Stimulated activated CD8-positive, alpha-beta memory T cell treated with anti-CD3 and anti-CD28 coated beads, Interleukin-15, amount 100 ng/mL, for 24 hours (primary cell): ENCODE measurements at regions not wholly inside any gene's neighbourhood (a gene's known extent, or its start where the extent isn't known, plus 50 kb on each side); places are given as distances from the start of the nearest gene placed in this dataset.
"Not testable (repeated sequence)": the region's sequence is repeated elsewhere in the genome, so short reads cannot be mapped to it uniquely, and the experiment has no call there.

Experiments
- DNase-seq: peaks from one replicate; pipeline ENCODE4 v3.0.0-alpha.2; 2020; ENCODE audit warnings: low read depth

- no peak for DNase-seq
Observed at GRCh38 chr6:28658475-28659249, 133.0 kb downstream of the GPX5 start.

- no peak for DNase-seq
Observed at GRCh38 chr6:28659250-28659566, 133.5 kb downstream of the GPX5 start.

DNA sequence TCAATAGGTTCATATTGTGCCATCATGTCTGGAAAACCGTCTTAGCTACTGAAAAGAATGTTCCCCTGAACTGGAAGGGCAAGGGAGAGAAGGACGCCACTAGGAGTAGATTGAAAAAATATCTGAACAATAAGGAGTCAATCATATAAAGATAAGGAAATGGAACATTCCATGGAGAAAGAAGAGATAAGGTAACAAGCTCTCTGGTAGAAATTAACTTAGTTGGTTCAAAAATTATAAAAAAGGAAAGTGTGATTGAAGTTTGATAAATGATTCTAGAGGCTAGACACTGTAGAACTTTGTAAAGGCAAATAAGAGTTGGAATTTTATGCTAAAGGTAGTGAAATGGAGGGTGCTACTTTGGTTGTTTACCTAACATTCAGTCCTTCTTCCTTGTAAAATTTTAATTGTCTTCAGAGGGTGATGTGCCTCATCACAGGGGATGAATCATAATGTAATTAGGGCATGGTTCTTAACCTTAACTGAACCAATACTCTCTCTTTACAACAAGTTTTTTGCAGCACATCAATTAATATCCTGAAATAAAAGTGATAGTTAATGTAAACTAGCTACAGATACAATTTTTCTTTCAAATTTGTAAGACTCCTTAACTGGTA, 135.5 kb downstream of the GPX5 start:
- DNase-seq: no peak

- no peak for DNase-seq
Observed at GRCh38 chr6:28664870-28665396, 139.3 kb downstream of the GPX5 start.

- DNase-seq: no peak
Observed at GRCh38 chr6:28673417-28673786, 147.7 kb downstream of the GPX5 start.

DNA sequence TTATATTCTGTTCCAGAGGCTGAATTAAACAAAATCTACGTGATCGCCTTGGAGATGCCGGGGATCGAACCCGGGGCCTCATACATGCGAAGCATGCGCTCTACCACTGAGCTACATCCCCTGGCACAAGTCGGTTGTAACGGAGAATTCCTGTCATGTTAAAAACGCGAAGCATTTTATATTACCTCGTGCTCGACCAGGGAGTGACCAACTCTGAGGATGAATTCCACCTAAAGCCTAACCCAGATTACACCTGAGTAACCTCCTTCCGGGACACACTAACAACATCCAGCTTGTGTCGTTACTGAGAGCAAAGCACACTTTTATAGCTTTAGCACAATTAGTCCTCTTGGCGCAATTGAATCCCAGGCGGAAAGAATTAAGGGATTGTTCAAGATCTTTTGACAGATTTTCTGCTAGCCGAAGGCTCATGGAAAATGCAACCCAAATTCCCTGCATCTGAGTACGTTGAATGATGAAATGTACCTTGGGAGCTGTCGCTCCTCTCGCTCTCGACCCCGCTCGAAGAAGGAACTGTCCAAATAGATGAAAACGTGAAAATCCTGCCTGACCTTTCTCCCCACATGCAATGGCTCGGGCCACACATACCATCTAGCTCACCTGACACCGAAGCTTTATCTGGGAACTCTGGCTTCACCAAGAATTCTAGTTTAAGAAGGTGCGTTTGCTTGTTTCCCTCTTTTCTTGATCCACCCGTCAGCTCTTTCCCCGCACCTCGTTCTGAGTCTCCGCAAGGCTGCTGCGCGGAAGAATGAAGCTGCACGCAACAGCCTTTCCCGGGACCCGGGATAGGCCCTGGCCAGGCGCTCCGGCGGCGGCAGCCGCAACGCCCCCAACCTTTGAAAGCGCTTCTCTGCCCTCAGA, 148.3 kb downstream of the GPX5 start:
- DNase-seq: peak; percentile 43

- no peak for DNase-seq
Observed at GRCh38 chr6:28675600-28675999, 149.9 kb downstream of the GPX5 start.

GRCh38 chr6:28682542-28682941, 156.9 kb downstream of the GPX5 start:
- DNase-seq: no peak

DNA sequence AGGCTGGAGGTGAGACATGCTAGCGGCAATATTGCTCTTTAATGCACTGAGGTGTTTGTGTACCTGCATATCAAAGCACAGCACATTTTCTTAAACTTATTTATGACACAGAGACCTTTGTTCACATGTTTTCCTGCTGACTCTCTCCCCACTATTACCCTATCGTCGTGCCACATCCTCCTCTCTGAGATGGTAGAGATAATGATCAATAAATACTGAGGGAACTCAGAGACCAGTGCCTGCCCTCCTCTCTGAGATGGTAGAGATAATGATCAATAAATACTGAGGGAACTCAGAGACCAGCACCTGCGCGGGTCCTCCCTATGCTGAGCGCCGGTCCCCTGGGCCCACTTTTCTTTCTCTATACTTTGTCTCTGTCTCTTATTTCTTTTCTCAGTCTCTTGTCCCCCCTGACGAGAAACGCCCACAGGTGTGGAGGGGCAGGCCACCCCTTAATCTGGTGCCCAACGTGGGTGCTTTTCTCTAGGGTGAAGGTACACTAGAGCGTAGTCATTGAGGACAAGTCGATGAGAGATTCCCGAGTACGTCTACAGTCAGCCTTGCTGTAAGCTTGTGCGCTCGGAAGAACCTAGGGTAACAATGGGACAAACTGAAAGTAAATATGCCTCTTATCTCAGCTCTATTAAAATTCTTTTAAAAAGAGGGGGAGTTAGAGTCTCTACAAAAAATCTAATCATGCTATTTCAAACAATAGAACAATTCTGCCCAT, 157.4 kb downstream of the GPX5 start:
- not testable (repeated sequence) for DNase-seq

DNA sequence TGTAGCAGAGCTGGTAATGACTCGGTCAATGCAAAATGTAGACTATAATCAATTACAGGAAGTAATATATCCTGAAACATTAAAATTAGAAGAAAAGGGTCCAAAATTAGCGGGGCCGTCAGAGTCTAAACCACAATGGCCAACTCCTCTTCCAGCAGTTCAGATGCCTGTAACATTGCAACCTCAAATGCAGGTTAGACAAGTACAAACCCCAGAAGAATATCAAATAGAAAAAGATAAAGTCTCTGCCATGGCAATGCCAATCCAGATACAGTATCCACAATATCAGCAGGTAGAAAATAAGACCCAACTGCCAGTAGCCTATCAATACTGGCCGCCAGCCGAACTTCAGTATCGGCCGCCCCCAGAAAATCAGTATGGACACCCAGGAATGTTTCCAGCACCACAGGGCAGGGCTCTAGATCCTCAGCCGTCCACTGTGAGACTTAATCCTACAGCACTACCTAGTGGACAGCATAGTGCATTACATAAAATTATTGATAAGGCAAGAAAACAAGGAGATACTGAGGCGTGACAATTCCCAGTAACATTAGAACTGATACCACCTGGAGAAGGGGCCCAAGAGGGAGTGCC, 158.4 kb downstream of the GPX5 start:
- no peak for DNase-seq

DNA sequence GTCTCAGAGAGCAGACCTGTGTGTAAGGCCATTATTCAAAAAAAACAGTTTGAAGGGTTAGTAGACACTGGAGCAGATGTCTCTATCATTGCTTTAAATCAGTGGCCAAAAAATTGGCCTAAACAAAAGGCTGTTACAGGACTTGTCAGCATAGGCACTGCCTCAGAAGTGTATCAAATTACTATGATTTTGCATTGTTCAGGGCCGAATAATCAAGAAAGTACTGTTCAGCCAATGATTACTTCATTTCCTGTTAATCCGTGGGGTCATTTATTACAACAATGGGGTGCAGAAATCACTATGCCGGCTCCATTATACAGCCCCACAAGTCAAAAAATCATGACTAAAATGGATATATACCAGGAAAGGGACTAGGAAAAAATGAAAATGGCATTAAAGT, 160.3 kb downstream of the GPX5 start:
- DNase-seq: not testable (repeated sequence)

- DNase-seq: not testable (repeated sequence)
Observed at GRCh38 chr6:28686446-28687027, 160.9 kb downstream of the GPX5 start.

DNA sequence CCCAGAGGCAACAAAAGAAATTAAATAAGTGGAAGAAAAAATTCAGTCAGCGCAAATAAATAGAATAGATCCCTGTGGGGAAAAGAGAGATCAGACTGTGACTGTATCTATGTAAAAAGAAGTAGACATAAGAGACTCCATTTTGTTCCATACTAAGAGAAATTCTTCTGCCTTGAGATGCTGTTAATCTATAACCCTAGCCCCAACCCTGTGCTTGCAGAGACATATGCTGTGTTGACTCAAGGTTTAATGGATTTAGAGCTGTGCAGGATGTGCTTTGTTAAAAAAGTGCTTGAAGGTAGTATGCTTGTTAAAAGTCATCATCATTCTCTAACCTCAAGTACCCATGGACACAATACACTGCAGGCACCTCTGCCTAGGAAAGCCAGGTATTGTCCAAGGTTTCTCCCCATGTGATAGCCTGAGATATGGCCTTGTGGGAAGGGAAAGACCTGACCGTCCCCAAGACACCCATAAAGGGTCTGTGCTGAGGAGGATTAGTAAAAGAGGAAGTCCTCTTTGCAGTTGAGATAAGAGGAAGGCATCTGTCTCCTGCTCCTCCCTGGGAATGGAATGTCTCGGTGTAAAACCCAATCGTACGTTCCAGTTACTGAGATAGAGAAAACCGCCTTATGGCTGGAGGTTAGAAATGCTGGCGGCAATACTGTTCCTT, 161.8 kb downstream of the GPX5 start:
- DNase-seq: not testable (repeated sequence)

- DNase-seq: not testable (repeated sequence)
Observed at GRCh38 chr6:28691991-28692390, 166.3 kb downstream of the GPX5 start.

DNA sequence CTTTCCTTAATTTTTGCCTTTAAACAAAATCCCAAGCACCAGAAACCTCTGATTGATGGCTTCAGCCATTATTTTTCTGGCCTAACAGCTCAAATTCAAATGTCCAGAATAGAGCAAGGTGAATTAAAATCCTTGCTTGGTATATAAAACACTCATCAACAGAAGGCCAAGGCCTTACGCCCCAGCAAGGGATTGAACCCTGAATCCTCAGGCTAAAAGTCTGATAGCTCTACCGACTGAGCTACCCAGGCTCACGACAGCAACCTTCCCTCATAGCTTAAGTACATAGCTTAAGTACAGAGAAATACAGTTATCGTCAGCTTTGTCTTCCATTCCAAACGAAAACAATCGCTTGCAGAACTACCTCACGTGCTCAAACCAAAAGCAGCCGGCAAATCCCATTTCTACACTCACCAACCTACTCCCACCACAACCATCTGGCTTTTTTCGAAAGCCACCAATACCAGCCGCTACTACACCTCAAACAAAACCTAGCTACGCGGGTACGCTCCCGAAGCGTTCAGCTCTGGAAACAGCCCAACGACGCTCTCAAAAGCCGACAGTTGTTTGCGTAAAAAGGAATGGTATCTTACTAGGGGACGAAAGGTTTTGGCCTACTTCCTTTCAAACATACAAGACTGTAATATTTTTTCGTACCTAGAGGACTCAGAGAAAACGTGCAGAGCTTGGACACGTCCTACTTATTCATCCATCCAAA, 167.5 kb downstream of the GPX5 start:
- DNase-seq: no peak

DNA sequence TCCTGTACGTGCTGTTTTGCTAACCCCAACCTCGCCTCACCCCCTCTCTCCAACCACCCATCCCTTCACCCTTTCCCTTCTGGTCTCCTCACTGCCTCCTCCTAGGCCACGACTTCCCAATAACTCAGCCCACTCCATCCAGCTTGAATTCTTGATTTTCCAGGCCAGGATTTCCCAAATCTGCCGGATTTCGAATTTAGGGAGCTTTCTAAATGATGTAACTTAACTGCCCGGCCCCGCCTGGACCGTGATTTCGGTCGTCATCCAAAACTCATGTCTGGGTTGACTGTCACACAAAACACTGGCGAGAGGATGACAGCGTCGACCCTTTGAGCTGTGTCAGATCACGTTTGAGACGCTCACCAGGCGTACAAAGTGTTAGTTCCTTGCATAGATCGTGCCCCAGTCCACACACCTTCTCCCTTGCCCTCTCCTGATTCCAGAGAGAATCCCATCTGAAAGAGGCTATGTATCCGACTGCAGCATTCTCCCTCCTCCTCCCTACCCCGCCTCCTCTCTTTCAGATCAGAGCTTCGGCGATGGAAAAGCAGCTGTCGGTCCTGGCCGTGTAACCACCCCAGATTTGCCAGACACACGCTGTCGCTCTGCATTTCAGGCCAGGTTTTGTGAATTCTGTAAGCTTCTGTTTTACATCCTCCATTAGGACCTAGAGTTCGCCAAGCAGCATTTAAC, 168.2 kb downstream of the GPX5 start:
- DNase-seq: no peak

GRCh38 chr6:28695715-28696114, 170.0 kb downstream of the GPX5 start:
- no peak for DNase-seq

DNA sequence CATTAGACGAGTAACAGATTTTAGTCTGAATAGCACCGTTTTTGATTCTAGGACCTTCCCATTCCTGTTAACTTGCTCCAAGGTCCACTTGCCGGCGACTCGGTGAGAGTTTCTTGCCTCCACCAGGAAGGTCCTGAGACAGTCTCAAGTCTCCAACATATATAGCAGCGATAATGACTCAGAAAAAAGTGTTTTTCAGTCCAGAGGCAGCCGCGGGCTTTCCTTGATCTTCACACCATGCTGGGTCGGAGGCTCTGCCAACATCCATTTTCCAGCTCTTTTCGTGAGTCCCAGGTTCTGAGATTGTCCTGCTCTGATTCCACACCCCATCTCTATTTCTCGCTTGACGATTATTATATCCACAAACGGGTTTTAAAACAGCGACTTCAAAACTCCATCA, 170.5 kb downstream of the GPX5 start:
- DNase-seq: no peak

DNA sequence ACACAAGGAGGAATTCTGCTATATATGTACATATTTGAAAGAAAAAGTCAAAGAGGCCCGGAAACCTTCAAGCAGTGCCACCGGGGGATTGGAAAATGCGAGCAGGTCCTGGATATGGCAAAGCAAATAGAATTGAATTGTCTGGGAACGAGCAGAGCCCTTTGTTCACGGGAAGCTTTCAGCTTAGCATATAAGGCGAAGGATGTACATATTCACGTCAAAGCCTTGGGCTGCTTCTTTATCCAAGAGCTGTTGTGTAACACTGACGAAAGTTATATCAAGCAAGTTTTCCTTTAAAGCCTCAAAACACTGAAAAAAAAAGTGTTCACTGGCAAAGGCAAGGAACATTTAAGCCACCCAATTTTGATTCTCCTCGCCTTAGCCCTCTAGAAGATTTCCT, 171.0 kb downstream of the GPX5 start:
- DNase-seq: no peak
